ENCODE measurements at regions not wholly inside any gene's neighbourhood (a gene's known extent, or its start where the extent isn't known, plus 50 kb on each side); places are given as distances from the start of the nearest gene placed in this dataset.

DNA sequence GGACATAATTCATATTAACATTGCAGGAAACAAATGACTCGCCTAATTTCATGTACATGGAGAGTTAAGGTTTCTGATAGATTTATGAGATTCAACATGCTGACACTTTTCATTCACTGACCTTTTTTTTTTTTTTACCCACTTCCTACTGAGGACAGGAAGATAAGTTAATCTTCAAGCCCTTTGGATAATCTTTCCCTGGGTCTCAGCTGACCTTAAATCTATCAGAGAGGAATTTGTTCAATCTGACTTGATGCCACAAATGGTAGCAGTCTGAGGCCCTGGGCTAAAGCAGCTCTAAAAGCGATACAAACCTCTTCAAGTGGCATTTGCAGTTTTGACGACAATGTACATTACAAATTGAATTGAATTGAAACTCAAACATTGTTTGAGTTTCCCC lies 493.3 kb upstream of the SORCS1 start:
- no peak for TF ChIP-seq NFIC (IDR thresholded peaks at IDR 0.05)
- no peak for TF ChIP-seq CEBPB (IDR thresholded peaks at IDR 0.05)
- no peak for TF ChIP-seq EP300 (IDR thresholded peaks at IDR 0.05; ENCODE audit: borderline replicate concordance)
- TF ChIP-seq RAD21 (IDR thresholded peaks at IDR 0.05; ENCODE audit: low read depth) = no peak
- TF ChIP-seq TAF1 (IDR thresholded peaks at IDR 0.05; ENCODE audit: low read depth) = no peak
- TF ChIP-seq, protein P1, sequence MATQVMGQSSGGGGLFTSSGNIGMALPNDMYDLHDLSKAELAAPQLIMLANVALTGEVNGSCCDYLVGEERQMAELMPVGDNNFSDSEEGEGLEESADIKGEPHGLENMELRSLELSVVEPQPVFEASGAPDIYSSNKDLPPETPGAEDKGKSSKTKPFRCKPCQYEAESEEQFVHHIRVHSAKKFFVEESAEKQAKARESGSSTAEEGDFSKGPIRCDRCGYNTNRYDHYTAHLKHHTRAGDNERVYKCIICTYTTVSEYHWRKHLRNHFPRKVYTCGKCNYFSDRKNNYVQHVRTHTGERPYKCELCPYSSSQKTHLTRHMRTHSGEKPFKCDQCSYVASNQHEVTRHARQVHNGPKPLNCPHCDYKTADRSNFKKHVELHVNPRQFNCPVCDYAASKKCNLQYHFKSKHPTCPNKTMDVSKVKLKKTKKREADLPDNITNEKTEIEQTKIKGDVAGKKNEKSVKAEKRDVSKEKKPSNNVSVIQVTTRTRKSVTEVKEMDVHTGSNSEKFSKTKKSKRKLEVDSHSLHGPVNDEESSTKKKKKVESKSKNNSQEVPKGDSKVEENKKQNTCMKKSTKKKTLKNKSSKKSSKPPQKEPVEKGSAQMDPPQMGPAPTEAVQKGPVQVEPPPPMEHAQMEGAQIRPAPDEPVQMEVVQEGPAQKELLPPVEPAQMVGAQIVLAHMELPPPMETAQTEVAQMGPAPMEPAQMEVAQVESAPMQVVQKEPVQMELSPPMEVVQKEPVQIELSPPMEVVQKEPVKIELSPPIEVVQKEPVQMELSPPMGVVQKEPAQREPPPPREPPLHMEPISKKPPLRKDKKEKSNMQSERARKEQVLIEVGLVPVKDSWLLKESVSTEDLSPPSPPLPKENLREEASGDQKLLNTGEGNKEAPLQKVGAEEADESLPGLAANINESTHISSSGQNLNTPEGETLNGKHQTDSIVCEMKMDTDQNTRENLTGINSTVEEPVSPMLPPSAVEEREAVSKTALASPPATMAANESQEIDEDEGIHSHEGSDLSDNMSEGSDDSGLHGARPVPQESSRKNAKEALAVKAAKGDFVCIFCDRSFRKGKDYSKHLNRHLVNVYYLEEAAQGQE (IDR thresholded peaks at IDR 0.05; ENCODE audit: low read depth) = no peak
- TF ChIP-seq ZBTB7A (IDR thresholded peaks at IDR 0.05; ENCODE audit: low read depth) = no peak

Measured in Ishikawa (cell line).